GM12873 (cell line): ENCODE measurements at regions not wholly inside any gene's neighbourhood (a gene's known extent, or its start where the extent isn't known, plus 50 kb on each side); places are given as distances from the start of the nearest gene placed in this dataset.
A peak's percentile ranks its signal among the peaks of the same experiment; 100 is the strongest.

ENCODE experiments used
- CTCF ChIP-seq: IDR thresholded peaks from 2 replicates; pipeline ENCODE4 v1.5.1; 2012; ENCODE audit warnings: low read depth, mild to moderate bottlenecking, moderate library complexity, low read length, control low read depth; ENCODE audit not compliant: insufficient read depth; ENCODE audit errors: missing control alignments

GRCh38 chr14:22176957-22177356 lies 412.1 kb downstream of the DAD1 start:
- TF ChIP-seq CTCF = no peak

GRCh38 chr14:22174412-22175277 lies 414.4 kb downstream of the DAD1 start:
- TF ChIP-seq CTCF = no peak

- peak; percentile 16 for TF ChIP-seq CTCF
These were observed 420.7 kb downstream of the DAD1 start for GRCh38 chr14:22168092-22168955.

GRCh38 chr14:22164616-22165015 lies 424.4 kb downstream of the DAD1 start:
- no peak for TF ChIP-seq CTCF

- TF ChIP-seq CTCF = peak; percentile 31
These were observed 426.0 kb downstream of the DAD1 start for GRCh38 chr14:22163051-22163450.

GRCh38 chr14:22159957-22160356 lies 429.1 kb downstream of the DAD1 start:
- TF ChIP-seq CTCF = no peak

- no peak for TF ChIP-seq CTCF
These were observed 429.9 kb downstream of the DAD1 start for GRCh38 chr14:22159099-22159498.
